Activated CD8-positive, alpha-beta T cell treated with anti-CD3 and anti-CD28 coated beads for 36 hours (primary cell): ENCODE measurements at regions not wholly inside any gene's neighbourhood (a gene's known extent, or its start where the extent isn't known, plus 50 kb on each side); places are given as distances from the start of the nearest gene placed in this dataset.

Experiments used
- ATAC-seq: fragments of 200-7000 bp; cut with Tn5 transposase; one replicate; pipeline ENCODE4 v1.10.0; 2021; ENCODE audit warnings: mild to moderate bottlenecking, moderate library complexity
- CTCF ChIA-PET: fragments of 350-600 bp; sonication (Branson Sonifier 250); formaldehyde crosslinking; loops from one replicate; lab custom pipeline; 2021; ENCODE audit warnings: antibody characterized with exemption; lab: Charles Lee
- POLR2A ChIA-PET: fragments of 350-600 bp; sonication (Branson Sonifier 250); formaldehyde crosslinking; loops from one replicate; lab custom pipeline; 2021; ENCODE audit warnings: antibody characterized with exemption; lab: Charles Lee
- DNase-seq: peaks from one replicate; pipeline ENCODE4 v3.0.0-alpha.2; 2020
- H3K27ac Mint-ChIP-seq: one replicate; pipeline ENCODE4 v1.8.0; 2021; ENCODE audit warnings: mild to moderate bottlenecking, mixed read lengths
- H3K27me3 Mint-ChIP-seq: one replicate; pipeline ENCODE4 v1.8.0; 2021; ENCODE audit warnings: mixed read lengths
- H3K36me3 Mint-ChIP-seq: one replicate; pipeline ENCODE4 v1.8.0; 2021; ENCODE audit warnings: low read depth, mixed read lengths
- H3K4me1 Mint-ChIP-seq: one replicate; pipeline ENCODE4 v1.8.0; 2021; ENCODE audit warnings: low read depth, mixed read lengths
- H3K4me3 Mint-ChIP-seq: one replicate; pipeline ENCODE4 v1.8.0; 2021; ENCODE audit warnings: mild to moderate bottlenecking, moderate library complexity, mixed read lengths
- H3K9me3 Mint-ChIP-seq: one replicate; pipeline ENCODE4 v1.8.0; 2021; ENCODE audit warnings: mixed read lengths
- intact Hi-C: fragments of 100-400 bp; cut with micrococcal nuclease; formaldehyde crosslinking; loops from one replicate; pipeline ENCODE4 v1.10.0; 2022
- TF ChIP-seq, protein P1 (sequence below): fragments of 200-600 bp; IDR thresholded peaks from one replicate; pipeline ENCODE4 v1.8.0; 2022; ENCODE audit warnings: antibody characterized with exemption, mild to moderate bottlenecking

DNA sequence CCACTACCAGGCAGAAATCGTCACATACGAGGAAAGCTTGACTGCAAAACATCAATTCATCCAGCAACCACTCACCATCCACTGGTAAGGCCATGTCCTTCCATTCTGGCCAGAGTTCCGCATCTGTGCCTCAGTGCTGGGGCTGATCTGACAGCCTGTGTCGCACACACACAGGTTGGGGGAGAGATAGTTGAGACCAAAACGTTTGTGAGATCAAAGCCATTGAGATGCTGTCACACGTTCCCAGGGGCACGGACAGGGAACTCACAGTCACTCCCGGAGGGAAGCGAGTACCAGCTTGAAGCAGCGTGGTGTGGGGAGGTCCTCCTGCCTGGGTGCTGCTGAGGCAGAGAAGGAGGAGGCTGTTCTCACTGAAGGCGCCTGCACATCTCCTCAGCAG lies 458.5 kb upstream of the SALL3 start:
- TF ChIP-seq, protein P1, sequence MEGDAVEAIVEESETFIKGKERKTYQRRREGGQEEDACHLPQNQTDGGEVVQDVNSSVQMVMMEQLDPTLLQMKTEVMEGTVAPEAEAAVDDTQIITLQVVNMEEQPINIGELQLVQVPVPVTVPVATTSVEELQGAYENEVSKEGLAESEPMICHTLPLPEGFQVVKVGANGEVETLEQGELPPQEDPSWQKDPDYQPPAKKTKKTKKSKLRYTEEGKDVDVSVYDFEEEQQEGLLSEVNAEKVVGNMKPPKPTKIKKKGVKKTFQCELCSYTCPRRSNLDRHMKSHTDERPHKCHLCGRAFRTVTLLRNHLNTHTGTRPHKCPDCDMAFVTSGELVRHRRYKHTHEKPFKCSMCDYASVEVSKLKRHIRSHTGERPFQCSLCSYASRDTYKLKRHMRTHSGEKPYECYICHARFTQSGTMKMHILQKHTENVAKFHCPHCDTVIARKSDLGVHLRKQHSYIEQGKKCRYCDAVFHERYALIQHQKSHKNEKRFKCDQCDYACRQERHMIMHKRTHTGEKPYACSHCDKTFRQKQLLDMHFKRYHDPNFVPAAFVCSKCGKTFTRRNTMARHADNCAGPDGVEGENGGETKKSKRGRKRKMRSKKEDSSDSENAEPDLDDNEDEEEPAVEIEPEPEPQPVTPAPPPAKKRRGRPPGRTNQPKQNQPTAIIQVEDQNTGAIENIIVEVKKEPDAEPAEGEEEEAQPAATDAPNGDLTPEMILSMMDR, result no peak
- ChIA-PET CTCF (no interaction called here), POLR2A (no interaction called here)
- no peaks in the 10 kb centered on the region for H3K9me3 Mint-ChIP-seq
- intact Hi-C loops, result no loop called here
- ATAC-seq, result no peak
- no peak overlapping the region for H3K27ac Mint-ChIP-seq
- no peaks in the 10 kb centered on the region for H3K36me3 Mint-ChIP-seq
- H3K27me3 Mint-ChIP-seq, result no peaks in the 10 kb centered on the region
- no peak for DNase-seq
- no peak overlapping the region for H3K4me3 Mint-ChIP-seq
- H3K4me1 Mint-ChIP-seq, result no peaks in the 10 kb centered on the region

DNA sequence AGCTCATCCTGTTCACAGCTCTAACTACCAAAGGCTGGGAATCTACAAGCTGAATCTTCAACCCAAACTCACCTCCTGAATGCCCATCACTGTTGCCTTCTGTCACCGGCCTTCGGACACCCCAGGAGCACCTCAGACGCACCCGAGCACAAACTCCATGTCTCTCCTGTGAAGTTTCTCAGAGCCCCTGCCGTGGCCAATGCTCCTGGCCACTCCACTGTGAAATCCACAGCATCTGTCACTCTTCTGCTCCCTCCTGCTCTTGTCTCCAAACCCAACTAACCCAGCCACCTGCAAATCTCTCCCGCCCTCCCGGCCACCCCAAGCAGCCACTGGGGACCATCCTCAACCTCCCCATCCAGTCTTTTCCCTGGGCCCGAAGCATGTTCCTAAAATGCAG lies 457.9 kb upstream of the SALL3 start:
- DNase-seq (no peak), ATAC-seq (no peak)
- no peak overlapping the region for H3K27ac Mint-ChIP-seq
- H3K27me3 Mint-ChIP-seq, result no peaks in the 10 kb centered on the region
- no peaks in the 10 kb centered on the region for H3K4me1 Mint-ChIP-seq
- CTCF ChIA-PET, result no interaction called here
- no peaks in the 10 kb centered on the region for H3K9me3 Mint-ChIP-seq
- POLR2A ChIA-PET, result no interaction called here
- intact Hi-C loops, result no loop called here
- no peaks in the 10 kb centered on the region for H3K36me3 Mint-ChIP-seq
- H3K4me3 Mint-ChIP-seq, result no peak overlapping the region
- TF ChIP-seq, protein P1, result no peak

DNA sequence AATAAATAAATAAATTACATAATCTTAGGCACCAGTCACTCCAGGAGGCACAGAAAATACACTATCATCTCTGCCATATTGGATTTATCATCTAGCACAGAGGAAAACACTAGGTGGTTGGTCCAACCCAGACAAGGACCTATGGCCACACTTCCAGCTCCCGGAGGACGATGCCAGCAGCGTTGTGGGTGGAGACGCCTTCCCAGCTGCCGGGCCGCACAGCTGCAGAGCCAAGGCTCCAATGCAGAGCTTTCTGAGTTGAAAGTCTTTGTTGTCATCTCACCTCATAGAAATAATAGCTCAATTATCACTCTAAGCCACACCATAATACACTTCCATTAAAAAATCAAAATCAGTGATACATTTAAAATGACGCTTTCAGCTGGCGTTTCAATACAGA lies 457.1 kb upstream of the SALL3 start:
- no peaks in the 10 kb centered on the region for H3K27me3 Mint-ChIP-seq
- no peaks in the 10 kb centered on the region for H3K36me3 Mint-ChIP-seq
- ChIA-PET CTCF (no interaction called here), POLR2A (no interaction called here)
- H3K9me3 Mint-ChIP-seq, result no peaks in the 10 kb centered on the region
- no peak overlapping the region for H3K27ac Mint-ChIP-seq
- no peak for DNase-seq
- no peak overlapping the region for H3K4me3 Mint-ChIP-seq
- ATAC-seq, result no peak
- no peaks in the 10 kb centered on the region for H3K4me1 Mint-ChIP-seq
- intact Hi-C loops, result no loop called here
- TF ChIP-seq, protein P1, result no peak

DNA sequence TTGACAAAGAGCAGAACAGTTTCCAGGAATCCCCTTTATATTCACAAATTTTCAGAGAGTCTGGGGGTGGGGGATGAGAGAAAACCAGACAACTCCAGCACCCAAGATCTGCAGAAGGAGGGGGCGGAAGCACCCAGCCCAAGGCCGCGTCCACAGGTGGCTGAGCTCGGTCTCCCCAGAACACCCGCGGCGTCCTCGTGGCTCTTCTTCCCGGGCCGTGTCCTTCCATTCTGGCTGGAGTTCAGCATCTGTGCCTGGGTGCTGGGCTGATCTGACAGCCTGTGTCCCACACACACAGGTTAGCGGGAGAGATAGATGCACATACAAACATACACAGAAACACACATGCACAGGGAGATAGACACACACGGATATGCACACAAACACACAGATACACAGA lies 455.8 kb upstream of the SALL3 start:
- Mint-ChIP-seq H3K27me3 (no peaks in the 10 kb centered on the region), H3K4me1 (no peaks in the 10 kb centered on the region), H3K4me3 (no peak overlapping the region), H3K9me3 (no peaks in the 10 kb centered on the region), H3K36me3 (no peaks in the 10 kb centered on the region), H3K27ac (no peak overlapping the region)
- TF ChIP-seq, protein P1, result no peak
- ChIA-PET POLR2A (no interaction called here), CTCF (no interaction called here)
- no peak for DNase-seq
- no peak for ATAC-seq
- intact Hi-C loops, result no loop called here

DNA sequence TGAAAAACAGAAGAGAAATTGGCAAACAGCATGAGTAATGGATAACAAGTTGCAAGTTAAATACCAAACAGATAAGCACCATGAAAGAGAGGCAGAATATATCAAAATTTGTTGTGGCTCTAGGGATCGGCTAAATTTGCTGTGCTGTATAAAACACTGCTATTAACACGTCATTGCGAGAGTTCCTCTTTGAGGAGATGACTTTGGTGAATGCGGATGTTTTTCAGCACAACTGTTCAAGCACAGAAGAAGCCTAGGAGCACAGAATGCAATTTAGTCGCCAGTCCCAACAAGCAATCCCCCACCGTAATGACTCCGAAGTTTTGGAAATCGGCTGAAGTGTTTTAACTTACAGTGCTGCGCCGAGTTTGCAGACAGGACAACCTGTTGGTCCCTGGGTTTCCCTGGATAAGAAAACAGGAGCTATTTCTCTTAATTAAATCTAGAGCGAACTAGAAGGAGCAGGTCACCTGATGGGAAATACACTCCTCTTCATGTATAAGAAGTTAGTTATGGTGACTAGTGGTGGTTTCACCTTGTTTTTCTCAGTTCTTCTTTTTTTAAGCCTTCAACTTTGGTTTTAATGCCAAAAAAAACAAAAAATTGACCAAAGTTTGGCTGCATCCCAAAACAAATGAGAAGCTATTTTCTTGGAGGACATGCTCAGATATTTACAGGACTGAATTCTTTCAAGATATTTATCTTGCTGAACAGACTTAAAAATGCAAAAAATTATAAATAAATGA lies 454.1 kb upstream of the SALL3 start:
- POLR2A ChIA-PET, result interaction anchor here (0.6 kb wide), 1 partner anchor 585 kb away, joined by 4 read pairs; no protein-coding TSS in a partner anchor
- H3K4me3 Mint-ChIP-seq, result no peak overlapping the region
- peaks cover 5% of the 10 kb centered on the region for H3K27me3 Mint-ChIP-seq
- no peaks in the 10 kb centered on the region for H3K4me1 Mint-ChIP-seq
- no peak overlapping the region for H3K27ac Mint-ChIP-seq
- no peaks in the 10 kb centered on the region for H3K9me3 Mint-ChIP-seq
- no peaks in the 10 kb centered on the region for H3K36me3 Mint-ChIP-seq
- intact Hi-C loops, result no loop called here
- TF ChIP-seq, protein P1, result no peak
- ATAC-seq (no peak), DNase-seq (no peak)
- CTCF ChIA-PET, result no interaction called here
